ENCODE measurements at regions not wholly inside any gene's neighbourhood (a gene's known extent, or its start where the extent isn't known, plus 50 kb on each side); places are given as distances from the start of the nearest gene placed in this dataset.

DNA sequence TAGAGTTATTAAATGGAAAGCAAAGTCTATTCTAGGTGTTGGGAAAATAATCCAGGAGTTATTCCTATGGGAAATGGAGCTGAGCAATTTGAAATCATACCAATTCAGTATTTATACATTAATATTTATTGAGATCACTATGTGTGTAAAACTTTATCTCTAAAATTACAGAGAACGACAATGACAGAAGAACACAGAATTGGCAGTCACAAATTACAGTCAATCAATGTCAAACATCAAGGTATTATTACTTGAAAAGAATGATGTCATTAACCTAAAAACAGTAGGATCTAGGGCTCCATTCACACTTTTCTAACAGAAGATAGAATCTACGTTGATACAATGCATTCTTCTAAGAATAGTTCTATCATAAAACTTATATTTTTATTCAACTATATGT lies 154.9 kb upstream of the GJE1 start:
- TF ChIP-seq, protein P1, sequence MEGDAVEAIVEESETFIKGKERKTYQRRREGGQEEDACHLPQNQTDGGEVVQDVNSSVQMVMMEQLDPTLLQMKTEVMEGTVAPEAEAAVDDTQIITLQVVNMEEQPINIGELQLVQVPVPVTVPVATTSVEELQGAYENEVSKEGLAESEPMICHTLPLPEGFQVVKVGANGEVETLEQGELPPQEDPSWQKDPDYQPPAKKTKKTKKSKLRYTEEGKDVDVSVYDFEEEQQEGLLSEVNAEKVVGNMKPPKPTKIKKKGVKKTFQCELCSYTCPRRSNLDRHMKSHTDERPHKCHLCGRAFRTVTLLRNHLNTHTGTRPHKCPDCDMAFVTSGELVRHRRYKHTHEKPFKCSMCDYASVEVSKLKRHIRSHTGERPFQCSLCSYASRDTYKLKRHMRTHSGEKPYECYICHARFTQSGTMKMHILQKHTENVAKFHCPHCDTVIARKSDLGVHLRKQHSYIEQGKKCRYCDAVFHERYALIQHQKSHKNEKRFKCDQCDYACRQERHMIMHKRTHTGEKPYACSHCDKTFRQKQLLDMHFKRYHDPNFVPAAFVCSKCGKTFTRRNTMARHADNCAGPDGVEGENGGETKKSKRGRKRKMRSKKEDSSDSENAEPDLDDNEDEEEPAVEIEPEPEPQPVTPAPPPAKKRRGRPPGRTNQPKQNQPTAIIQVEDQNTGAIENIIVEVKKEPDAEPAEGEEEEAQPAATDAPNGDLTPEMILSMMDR (IDR thresholded peaks at IDR 0.05) = no peak
- TF ChIP-seq EZH2phosphoT487 (IDR thresholded peaks at IDR 0.05) (no peak), EZH2 (IDR thresholded peaks at IDR 0.05) (no peak)
